Astrocyte (in vitro differentiated cells and primary cell): ENCODE measurements at regions not wholly inside any gene's neighbourhood (a gene's known extent, or its start where the extent isn't known, plus 50 kb on each side); places are given as distances from the start of the nearest gene placed in this dataset.
A peak's percentile ranks its signal among the peaks of the same experiment; 100 is the strongest.

Experiments used
- DNase-seq: peaks from one replicate; pipeline ENCODE4 v3.0.0-alpha.2; 2010; ENCODE audit warnings: low read depth
- FAIRE-seq: peaks from 2 replicates; lab custom pipeline; 2011; peaks lifted over from hg19 to GRCh38; lab: Jason Lieb, UNC
- H2AFZ ChIP-seq: 2 replicates; pipeline ENCODE4 v1.6.0; 2012; ENCODE audit warnings: low read depth, low read length, inconsistent platforms
- H3K27ac ChIP-seq: 2 replicates; pipeline ENCODE4 v1.5.1; 2011; ENCODE audit warnings: low read depth, low read length, inconsistent platforms
- H3K27me3 ChIP-seq: 2 replicates; pipeline ENCODE4 v1.6.0; 2011; ENCODE audit warnings: low read length, inconsistent platforms; ENCODE audit not compliant: insufficient read depth
- H3K36me3 ChIP-seq: 2 replicates; pipeline ENCODE4 v1.5.1; 2011; ENCODE audit warnings: low read length, inconsistent platforms; ENCODE audit not compliant: insufficient read depth
- H3K4me1 ChIP-seq: 2 replicates; pipeline ENCODE4 v1.5.1; 2011; ENCODE audit warnings: low read length, inconsistent platforms; ENCODE audit not compliant: insufficient read depth
- H3K4me2 ChIP-seq: 2 replicates; pipeline ENCODE4 v1.6.0; 2012; ENCODE audit warnings: low read length, inconsistent platforms
- H3K4me3 ChIP-seq: 2 replicates; pipeline ENCODE4 v1.5.1; 2011; ENCODE audit warnings: low read depth, mild to moderate bottlenecking, low read length, inconsistent platforms; ENCODE audit not compliant: insufficient read depth
- H3K79me2 ChIP-seq: 2 replicates; pipeline ENCODE4 v1.6.0; 2012; ENCODE audit warnings: mild to moderate bottlenecking, low read length, inconsistent platforms; ENCODE audit not compliant: insufficient read depth
- H3K9ac ChIP-seq: 2 replicates; pipeline ENCODE4 v1.6.0; 2012; ENCODE audit warnings: mild to moderate bottlenecking, low read length, inconsistent platforms
- H3K9me3 ChIP-seq: 2 replicates; pipeline ENCODE4 v1.5.1; 2012; ENCODE audit warnings: low read depth, mild to moderate bottlenecking, low read length, inconsistent platforms; ENCODE audit not compliant: insufficient read depth
- H4K20me1 ChIP-seq: 2 replicates; pipeline ENCODE4 v1.6.0; 2012; ENCODE audit warnings: low read length, inconsistent platforms; ENCODE audit not compliant: insufficient read depth
- H3K27ac Mint-ChIP-seq: one replicate; pipeline ENCODE4 v1.8.0; 2021; ENCODE audit warnings: mild to moderate bottlenecking, mixed read lengths; ENCODE audit not compliant: unreplicated experiment
- H3K27me3 Mint-ChIP-seq: one replicate; pipeline ENCODE4 v1.8.0; 2021; ENCODE audit warnings: low read depth, mixed read lengths; ENCODE audit not compliant: unreplicated experiment
- H3K36me3 Mint-ChIP-seq: one replicate; pipeline ENCODE4 v1.8.0; 2021; ENCODE audit warnings: low read depth, mixed read lengths; ENCODE audit not compliant: unreplicated experiment
- H3K4me1 Mint-ChIP-seq: one replicate; pipeline ENCODE4 v1.8.0; 2021; ENCODE audit warnings: low read depth, mixed read lengths; ENCODE audit not compliant: unreplicated experiment
- H3K4me3 Mint-ChIP-seq: one replicate; pipeline ENCODE4 v1.8.0; 2021; ENCODE audit warnings: mild to moderate bottlenecking, moderate library complexity, mixed read lengths; ENCODE audit not compliant: unreplicated experiment
- H3K9me3 Mint-ChIP-seq: one replicate; pipeline ENCODE4 v1.8.0; 2021; ENCODE audit warnings: mild to moderate bottlenecking, mixed read lengths; ENCODE audit not compliant: unreplicated experiment
- EZH2 ChIP-seq: IDR thresholded peaks from 2 replicates; pipeline ENCODE4 v1.6.1; 2012; ENCODE audit warnings: mild to moderate bottlenecking, low read length, inconsistent platforms; ENCODE audit not compliant: insufficient read depth
- TF ChIP-seq, protein P1 (sequence below): IDR thresholded peaks from 2 replicates; pipeline ENCODE4 v1.5.1; 2011; ENCODE audit warnings: low read depth, mild to moderate bottlenecking, inconsistent platforms, low read length, moderate library complexity; ENCODE audit not compliant: insufficient read depth

- Histone ChIP-seq H3K27me3 (no peaks in the 10 kb centered on the region), H3K4me1 (peaks cover 19% of the 10 kb centered on the region), H3K79me2 (no peaks in the 10 kb centered on the region), H2AFZ (peak overlapping the region; percentile 11), H3K27ac (peak overlapping the region; percentile 75), H3K4me3 (no peak overlapping the region), H3K9ac (peak overlapping the region; percentile 65), H3K9me3 (no peaks in the 10 kb centered on the region), H3K36me3 (no peaks in the 10 kb centered on the region), H4K20me1 (no peaks in the 10 kb centered on the region), H3K4me2 (peak overlapping the region; percentile 53)
- no peak overlapping the region for H3K4me3 Mint-ChIP-seq
- FAIRE-seq (no peak), DNase-seq (no peak)
- no peaks in the 10 kb centered on the region for H3K36me3 Mint-ChIP-seq
- H3K27me3 Mint-ChIP-seq: no peaks in the 10 kb centered on the region
- TF ChIP-seq, protein P1, sequence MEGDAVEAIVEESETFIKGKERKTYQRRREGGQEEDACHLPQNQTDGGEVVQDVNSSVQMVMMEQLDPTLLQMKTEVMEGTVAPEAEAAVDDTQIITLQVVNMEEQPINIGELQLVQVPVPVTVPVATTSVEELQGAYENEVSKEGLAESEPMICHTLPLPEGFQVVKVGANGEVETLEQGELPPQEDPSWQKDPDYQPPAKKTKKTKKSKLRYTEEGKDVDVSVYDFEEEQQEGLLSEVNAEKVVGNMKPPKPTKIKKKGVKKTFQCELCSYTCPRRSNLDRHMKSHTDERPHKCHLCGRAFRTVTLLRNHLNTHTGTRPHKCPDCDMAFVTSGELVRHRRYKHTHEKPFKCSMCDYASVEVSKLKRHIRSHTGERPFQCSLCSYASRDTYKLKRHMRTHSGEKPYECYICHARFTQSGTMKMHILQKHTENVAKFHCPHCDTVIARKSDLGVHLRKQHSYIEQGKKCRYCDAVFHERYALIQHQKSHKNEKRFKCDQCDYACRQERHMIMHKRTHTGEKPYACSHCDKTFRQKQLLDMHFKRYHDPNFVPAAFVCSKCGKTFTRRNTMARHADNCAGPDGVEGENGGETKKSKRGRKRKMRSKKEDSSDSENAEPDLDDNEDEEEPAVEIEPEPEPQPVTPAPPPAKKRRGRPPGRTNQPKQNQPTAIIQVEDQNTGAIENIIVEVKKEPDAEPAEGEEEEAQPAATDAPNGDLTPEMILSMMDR: no peak
- no peak for TF ChIP-seq EZH2
- H3K4me1 Mint-ChIP-seq: peaks cover 37% of the 10 kb centered on the region
- H3K27ac Mint-ChIP-seq: peak overlapping the region; percentile 93
- peaks cover 4% of the 10 kb centered on the region for H3K9me3 Mint-ChIP-seq
These were observed 112.5 kb upstream of the SLC44A1 start for GRCh38 chr9:105131981-105132380.

DNA sequence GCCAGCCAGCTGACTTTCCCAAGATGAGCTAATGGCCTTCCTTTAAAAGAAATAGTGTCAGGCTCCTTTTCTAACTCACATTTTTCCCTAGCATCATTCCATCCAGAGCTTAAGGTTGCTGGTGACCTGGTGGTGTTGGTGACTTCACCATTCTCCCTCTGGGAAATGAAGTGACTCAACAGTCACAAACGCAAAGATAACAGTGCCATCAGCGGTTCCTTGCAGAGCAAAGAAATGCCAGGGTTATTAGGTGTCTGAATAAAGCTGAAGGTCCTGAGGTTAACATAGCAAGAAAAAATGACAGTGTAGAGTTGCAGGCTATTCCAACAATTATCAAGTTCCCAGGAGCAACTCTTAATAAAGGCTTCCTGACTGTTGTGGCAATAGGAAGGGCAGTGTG, 111.8 kb upstream of the SLC44A1 start:
- DNase-seq (peak; percentile 96), FAIRE-seq (peak; percentile 87)
- no peak overlapping the region for H3K4me3 Mint-ChIP-seq
- TF ChIP-seq EZH2: no peak
- TF ChIP-seq, protein P1: no peak
- H3K36me3 Mint-ChIP-seq: no peaks in the 10 kb centered on the region
- peaks cover 15% of the 10 kb centered on the region for H3K4me1 ChIP-seq
- no peaks in the 10 kb centered on the region for H4K20me1 ChIP-seq
- H3K9me3 Mint-ChIP-seq: peaks cover 4% of the 10 kb centered on the region
- peak overlapping the region; percentile 93 for H3K27ac Mint-ChIP-seq
- peak overlapping the region; percentile 11 for H2AFZ ChIP-seq
- no peaks in the 10 kb centered on the region for H3K36me3 ChIP-seq
- H3K79me2 ChIP-seq: no peaks in the 10 kb centered on the region
- peak overlapping the region; percentile 65 for H3K9ac ChIP-seq
- peak overlapping the region; percentile 53 for H3K4me2 ChIP-seq
- no peaks in the 10 kb centered on the region for H3K9me3 ChIP-seq
- no peaks in the 10 kb centered on the region for H3K27me3 ChIP-seq
- peak overlapping the region; percentile 75 for H3K27ac ChIP-seq
- H3K27me3 Mint-ChIP-seq: no peaks in the 10 kb centered on the region
- H3K4me1 Mint-ChIP-seq: peaks cover 31% of the 10 kb centered on the region
- no peak overlapping the region for H3K4me3 ChIP-seq

- Histone ChIP-seq H3K4me2 (peak overlapping the region; percentile 1), H3K36me3 (no peaks in the 10 kb centered on the region), H3K27ac (no peak overlapping the region), H3K79me2 (no peaks in the 10 kb centered on the region), H4K20me1 (no peaks in the 10 kb centered on the region), H3K9me3 (no peaks in the 10 kb centered on the region), H3K27me3 (no peaks in the 10 kb centered on the region), H3K9ac (no peak overlapping the region), H3K4me1 (peaks cover 3% of the 10 kb centered on the region), H2AFZ (peak overlapping the region; percentile 50), H3K4me3 (no peak overlapping the region)
- TF ChIP-seq, protein P1: no peak
- no peak for TF ChIP-seq EZH2
- H3K4me3 Mint-ChIP-seq: no peak overlapping the region
- no peak for FAIRE-seq
- peaks cover 1% of the 10 kb centered on the region for H3K36me3 Mint-ChIP-seq
- H3K27ac Mint-ChIP-seq: peak overlapping the region; percentile 47
- no peaks in the 10 kb centered on the region for H3K9me3 Mint-ChIP-seq
- peaks cover 34% of the 10 kb centered on the region for H3K4me1 Mint-ChIP-seq
- no peaks in the 10 kb centered on the region for H3K27me3 Mint-ChIP-seq
- no peak for DNase-seq
These were observed 106.1 kb upstream of the SLC44A1 start for GRCh38 chr9:105138306-105138801.
